HG03097 (cell line): ENCODE measurements at regions not wholly inside any gene's neighbourhood (a gene's known extent, or its start where the extent isn't known, plus 50 kb on each side); places are given as distances from the start of the nearest gene placed in this dataset.
A peak's percentile ranks its signal among the peaks of the same experiment; 100 is the strongest.
"Not testable (repeated sequence)": the region's sequence is repeated elsewhere in the genome, so short reads cannot be mapped to it uniquely, and the experiment has no call there.

Source experiments
- ATAC-seq: cut with Tn5 transposase; IDR thresholded peaks from one replicate; pipeline ENCODE4 v1.9.1; 2021; ENCODE audit not compliant: unreplicated experiment, low FRiP score

GRCh38 chr14:48628870-48629269, 953.5 kb upstream of the MDGA2 start:
- no peak for ATAC-seq

GRCh38 chr14:48622980-48623379, 947.6 kb upstream of the MDGA2 start:
- no peak for ATAC-seq

- ATAC-seq = no peak
These were observed 942.7 kb upstream of the MDGA2 start for GRCh38 chr14:48618057-48618456.

- ATAC-seq = no peak
These were observed 941.5 kb upstream of the MDGA2 start for GRCh38 chr14:48616931-48617330.

- no peak for ATAC-seq
These were observed 940.2 kb upstream of the MDGA2 start for GRCh38 chr14:48615618-48616017.

GRCh38 chr14:48614003-48614402, 938.6 kb upstream of the MDGA2 start:
- ATAC-seq = no peak

GRCh38 chr14:48606960-48607359, 931.6 kb upstream of the MDGA2 start:
- ATAC-seq = not testable (repeated sequence)

GRCh38 chr14:48598458-48598857, 923.1 kb upstream of the MDGA2 start:
- ATAC-seq = no peak

GRCh38 chr14:48586099-48586498, 910.7 kb upstream of the MDGA2 start:
- no peak for ATAC-seq

- ATAC-seq = peak; percentile 89
These were observed 908.6 kb upstream of the MDGA2 start for GRCh38 chr14:48584031-48584430.

- ATAC-seq = no peak
These were observed 907.5 kb upstream of the MDGA2 start for GRCh38 chr14:48582938-48583337.

GRCh38 chr14:48580692-48581091, 905.3 kb upstream of the MDGA2 start:
- ATAC-seq = no peak

- no peak for ATAC-seq
These were observed 900.4 kb upstream of the MDGA2 start for GRCh38 chr14:48575772-48576171.

- no peak for ATAC-seq
These were observed 893.3 kb upstream of the MDGA2 start for GRCh38 chr14:48568688-48569087.

- no peak for ATAC-seq
These were observed 892.8 kb upstream of the MDGA2 start for GRCh38 chr14:48568252-48568651.

- no peak for ATAC-seq
These were observed 888.1 kb upstream of the MDGA2 start for GRCh38 chr14:48563489-48563888.

- not testable (repeated sequence) for ATAC-seq
These were observed 886.0 kb upstream of the MDGA2 start for GRCh38 chr14:48561438-48561837.

GRCh38 chr14:48560421-48560820, 885.0 kb upstream of the MDGA2 start:
- no peak for ATAC-seq

GRCh38 chr14:48553443-48553842, 878.0 kb upstream of the MDGA2 start:
- no peak for ATAC-seq

- ATAC-seq = no peak
These were observed 871.6 kb upstream of the MDGA2 start for GRCh38 chr14:48546996-48547395.

- ATAC-seq = no peak
These were observed 862.2 kb upstream of the MDGA2 start for GRCh38 chr14:48537600-48537999.

- ATAC-seq = no peak
These were observed 860.9 kb upstream of the MDGA2 start for GRCh38 chr14:48536318-48536717.

- ATAC-seq = no peak
These were observed 852.4 kb upstream of the MDGA2 start for GRCh38 chr14:48527832-48528231.
